B cell (primary cell): ENCODE measurements at regions not wholly inside any gene's neighbourhood (a gene's known extent, or its start where the extent isn't known, plus 50 kb on each side); places are given as distances from the start of the nearest gene placed in this dataset.
"Not testable (repeated sequence)": the region's sequence is repeated elsewhere in the genome, so short reads cannot be mapped to it uniquely, and the experiment has no call there.

Experiments used
- CTCF ChIP-seq: fragments of 200-600 bp; IDR thresholded peaks from one replicate; pipeline ENCODE4 v1.8.0; 2022; ENCODE audit warnings: antibody characterized with exemption, mild to moderate bottlenecking
- EZH2 ChIP-seq: IDR thresholded peaks from 2 replicates; pipeline ENCODE4 v1.6.1; 2012; ENCODE audit warnings: borderline replicate concordance, low read depth, mild to moderate bottlenecking, moderate library complexity, low read length; ENCODE audit not compliant: insufficient read depth, poor library complexity, severe bottlenecking

- not testable (repeated sequence) for TF ChIP-seq CTCF, EZH2
These were observed 260.9 kb upstream of the BTG1 start for GRCh38 chr12:92406404-92407070.
